ENCODE measurements at regions not wholly inside any gene's neighbourhood (a gene's known extent, or its start where the extent isn't known, plus 50 kb on each side); places are given as distances from the start of the nearest gene placed in this dataset.

GRCh38 chr5:50562694-50563093 lies 103.7 kb upstream of the PARP8 start:
- Histone ChIP-seq H3K36me3 (ENCODE audit: control insufficient read depth in 2 of 2, extremely low read depth in 1 of 2, insufficient read depth in 2 of 2, low read length in 2 of 2) (no peaks in the 10 kb centered on the region), H3K79me2 (ENCODE audit: control insufficient read depth, insufficient read depth, low read length) (no peaks in the 10 kb centered on the region), H3K27me3 (ENCODE audit: control insufficient read depth, extremely low read depth, insufficient read depth, low read length) (no peaks in the 10 kb centered on the region), H3K9ac (ENCODE audit: control insufficient read depth, extremely low read depth, insufficient read depth, low read length) (no peak overlapping the region), H3K9me3 (ENCODE audit: control insufficient read depth, low read depth, low read length) (no peaks in the 10 kb centered on the region), H3K9me1 (ENCODE audit: control insufficient read depth, extremely low read depth, insufficient read depth, low read length) (no peaks in the 10 kb centered on the region), H3K4me2 (ENCODE audit: control insufficient read depth, extremely low read depth, insufficient read depth, low read depth, low read length) (no peak overlapping the region), H2AFZ (ENCODE audit: control insufficient read depth, low read length) (no peak overlapping the region), H3K4me1 (ENCODE audit: control insufficient read depth, extremely low read depth, insufficient read depth, low read length) (peaks cover 4% of the 10 kb centered on the region), H3K27ac (ENCODE audit: control insufficient read depth, insufficient read depth, low read length) (no peak overlapping the region), H4K20me1 (ENCODE audit: control insufficient read depth, extremely low read depth, insufficient read depth, low read length) (no peaks in the 10 kb centered on the region), H3K4me3 (ENCODE audit: control insufficient read depth in 2 of 3, extremely low read depth in 1 of 3, insufficient read depth in 2 of 3, low read depth in 1 of 3, low read length in 3 of 3) (no peak overlapping the region)
- DNase-seq (ENCODE audit: low read depth, low spot score) (no peak), FAIRE-seq (no peak)
- no peak for TF ChIP-seq CTCF (optimal IDR thresholded peaks at IDR 0.05 in 1 of 3, IDR thresholded peaks at IDR 0.05 in 1 of 3, conservative IDR thresholded peaks at IDR 0.05 in 1 of 3; ENCODE audit: extremely low read depth in 1 of 3, insufficient read depth in 2 of 3, low read length in 3 of 3)
- TF ChIP-seq EZH2 (IDR thresholded peaks at IDR 0.05; ENCODE audit: low read length), result no peak
- dilution Hi-C loops (cut with MboI; ENCODE audit: extremely low pct_ligation_motif_present, low sequenced_read_pairs), result no loop called here

- Histone ChIP-seq H3K79me2 (ENCODE audit: control insufficient read depth, insufficient read depth, low read length) (no peaks in the 10 kb centered on the region), H3K9ac (ENCODE audit: control insufficient read depth, extremely low read depth, insufficient read depth, low read length) (no peak overlapping the region), H3K27me3 (ENCODE audit: control insufficient read depth, extremely low read depth, insufficient read depth, low read length) (no peaks in the 10 kb centered on the region), H3K4me3 (ENCODE audit: control insufficient read depth in 2 of 3, extremely low read depth in 1 of 3, insufficient read depth in 2 of 3, low read depth in 1 of 3, low read length in 3 of 3) (no peak overlapping the region), H3K4me1 (ENCODE audit: control insufficient read depth, extremely low read depth, insufficient read depth, low read length) (peaks cover 4% of the 10 kb centered on the region), H3K4me2 (ENCODE audit: control insufficient read depth, extremely low read depth, insufficient read depth, low read depth, low read length) (no peak overlapping the region), H3K36me3 (ENCODE audit: control insufficient read depth in 2 of 2, extremely low read depth in 1 of 2, insufficient read depth in 2 of 2, low read length in 2 of 2) (no peaks in the 10 kb centered on the region), H4K20me1 (ENCODE audit: control insufficient read depth, extremely low read depth, insufficient read depth, low read length) (no peaks in the 10 kb centered on the region), H3K9me1 (ENCODE audit: control insufficient read depth, extremely low read depth, insufficient read depth, low read length) (no peaks in the 10 kb centered on the region), H2AFZ (ENCODE audit: control insufficient read depth, low read length) (peak overlapping the region; percentile 68), H3K27ac (ENCODE audit: control insufficient read depth, insufficient read depth, low read length) (no peak overlapping the region), H3K9me3 (ENCODE audit: control insufficient read depth, low read depth, low read length) (no peaks in the 10 kb centered on the region)
- DNase-seq (ENCODE audit: low read depth, low spot score) (no peak), FAIRE-seq (no peak)
- TF ChIP-seq CTCF (optimal IDR thresholded peaks at IDR 0.05 in 1 of 3, IDR thresholded peaks at IDR 0.05 in 1 of 3, conservative IDR thresholded peaks at IDR 0.05 in 1 of 3; ENCODE audit: extremely low read depth in 1 of 3, insufficient read depth in 2 of 3, low read length in 3 of 3) (no peak), EZH2 (IDR thresholded peaks at IDR 0.05; ENCODE audit: low read length) (no peak)
- dilution Hi-C loops (cut with MboI; ENCODE audit: extremely low pct_ligation_motif_present, low sequenced_read_pairs), result no loop called here
These were observed 102.4 kb upstream of the PARP8 start for GRCh38 chr5:50564079-50564478.

Measured in keratinocyte (primary cell).